DOHH2 (cell line): ENCODE measurements at regions not wholly inside any gene's neighbourhood (a gene's known extent, or its start where the extent isn't known, plus 50 kb on each side); places are given as distances from the start of the nearest gene placed in this dataset.

Experiments used
- CTCF ChIP-seq: fragments of 200-600 bp; sonication (generic); IDR thresholded peaks from one replicate; pipeline ENCODE4 v1.5.1; 2014; ENCODE audit warnings: antibody characterized with exemption, mild to moderate bottlenecking, low read depth, low read length; ENCODE audit not compliant: poor library complexity, severe bottlenecking
- EZH2phosphoT487 ChIP-seq: fragments of 200-600 bp; sonication (generic); IDR thresholded peaks from 2 replicates; pipeline ENCODE4 v1.6.1; 2017; ENCODE audit warnings: borderline replicate concordance, mild to moderate bottlenecking, antibody characterized with exemption, low read length, moderate library complexity, mixed read lengths

DNA sequence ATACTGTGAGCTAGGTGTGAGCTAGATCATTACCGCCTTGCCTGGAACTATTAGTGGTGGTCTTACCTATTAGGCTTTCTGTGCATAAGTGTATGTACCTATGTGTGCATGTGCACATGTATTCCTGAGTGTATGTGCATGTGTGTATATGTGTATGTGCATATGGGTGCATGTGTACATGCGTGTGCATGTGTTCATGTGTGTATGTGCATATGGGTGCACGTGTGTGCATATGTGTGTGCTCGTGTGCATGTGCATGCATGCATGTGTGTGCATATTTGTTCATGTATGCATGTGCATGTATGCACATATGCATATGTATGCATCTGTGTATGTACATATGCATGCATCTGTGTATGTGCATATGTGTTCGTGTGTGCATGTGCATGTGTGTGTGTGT lies 508.3 kb upstream of the ADARB2 start:
- TF ChIP-seq CTCF (no peak), EZH2phosphoT487 (no peak)
